Coronary artery (tissue), 2 donors: ENCODE measurements at regions not wholly inside any gene's neighbourhood (a gene's known extent, or its start where the extent isn't known, plus 50 kb on each side); places are given as distances from the start of the nearest gene placed in this dataset.
"Not testable (repeated sequence)": the region's sequence is repeated elsewhere in the genome, so short reads cannot be mapped to it uniquely, and the experiment has no call there.

ENCODE experiments used
- DNase-seq: peaks from one replicate; pipeline ENCODE4 v3.0.0-alpha.2; 2017; ENCODE audit warnings: low spot score
- H3K27ac ChIP-seq, 2 donors: fragments of 200-600 bp; sonication (generic); one replicate each; pipeline ENCODE4 v1.5.1; 2016 to 2019
- H3K4me3 ChIP-seq: fragments of 200-600 bp; sonication (generic); 2 replicates; pipeline ENCODE4 v1.5.1; 2016; ENCODE audit warnings: mild to moderate bottlenecking, moderate library complexity

DNA sequence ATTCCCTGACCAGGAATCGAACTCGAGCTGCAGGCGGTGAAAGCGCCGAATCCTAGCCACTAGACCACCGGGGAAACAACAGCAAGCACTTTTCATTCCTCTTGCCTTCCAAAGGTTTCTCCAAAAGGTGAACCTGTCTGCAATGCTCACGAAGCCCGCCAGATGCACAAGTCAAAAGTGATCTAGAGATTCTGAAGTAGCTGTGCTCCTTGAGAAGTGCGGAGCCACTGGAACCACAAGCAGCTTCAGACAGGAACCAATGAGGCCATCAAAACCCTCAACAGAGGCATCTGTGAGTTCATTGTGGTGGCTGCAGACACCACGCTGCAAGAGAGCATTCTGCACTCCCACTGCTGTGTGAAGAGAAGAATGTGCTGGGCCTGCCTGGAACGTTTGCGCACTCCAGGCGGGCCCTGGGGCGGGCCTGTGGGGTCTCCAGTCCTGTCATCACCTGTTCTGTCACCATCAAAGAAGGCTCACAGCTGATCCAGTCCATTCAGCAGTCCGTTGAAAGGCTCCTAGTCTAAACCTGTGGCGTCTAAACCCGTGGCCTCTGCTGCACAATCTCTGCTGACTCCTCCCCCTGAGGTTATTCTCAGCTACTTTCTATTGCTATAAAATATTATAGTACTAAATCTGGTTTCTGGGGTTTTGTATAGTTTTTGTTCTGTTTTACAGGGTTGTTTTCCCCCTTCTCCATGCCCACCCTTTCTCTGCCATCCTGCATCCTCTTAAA lies 89.5 kb upstream of the FCGR1A start:
- H3K27ac ChIP-seq, H3K4me3 ChIP-seq, DNase-seq: not testable (repeated sequence)

DNA sequence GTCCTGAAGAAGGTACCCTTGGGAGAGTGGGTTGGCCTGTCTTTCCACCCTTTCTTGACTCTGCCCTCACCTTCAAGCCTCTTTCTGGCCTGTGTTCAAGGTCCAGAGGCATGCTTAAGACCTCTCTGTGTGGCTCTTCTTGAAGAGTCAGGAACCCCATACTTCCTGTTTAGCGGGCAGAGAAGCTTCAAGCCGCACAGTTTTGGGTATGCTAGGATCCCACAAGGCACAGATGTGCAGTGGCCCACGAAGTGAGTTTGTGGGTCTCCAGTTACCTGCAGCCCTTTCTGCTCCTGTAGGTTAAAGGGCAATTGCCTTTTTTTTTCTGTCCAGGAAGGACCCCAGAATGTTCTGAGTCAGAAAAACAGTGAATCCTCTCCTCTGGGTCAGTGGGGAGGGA lies 87.4 kb upstream of the FCGR1A start:
- not testable (repeated sequence) for DNase-seq, H3K4me3 ChIP-seq, H3K27ac ChIP-seq

DNA sequence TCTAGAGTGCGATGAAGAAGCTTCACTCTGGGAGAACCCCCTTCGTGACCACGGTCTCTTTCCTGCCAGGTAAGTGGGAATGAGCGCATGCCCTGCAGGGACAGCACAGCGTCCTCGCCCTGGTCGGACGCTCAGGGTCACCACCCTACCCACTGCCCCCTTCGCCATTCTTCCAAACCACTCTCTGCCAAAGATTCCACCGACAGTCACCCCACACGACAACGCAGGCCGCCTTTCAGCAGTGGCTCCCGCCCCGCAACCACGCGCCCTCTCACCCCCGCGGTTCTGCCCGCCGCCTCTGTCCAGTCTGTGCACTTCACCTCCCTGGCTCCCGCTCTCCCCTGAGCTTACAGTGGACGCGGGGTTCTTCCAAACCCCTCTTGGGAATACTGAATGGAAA lies 82.3 kb upstream of the FCGR1A start:
- DNase-seq, H3K4me3 ChIP-seq, H3K27ac ChIP-seq: not testable (repeated sequence)

DNA sequence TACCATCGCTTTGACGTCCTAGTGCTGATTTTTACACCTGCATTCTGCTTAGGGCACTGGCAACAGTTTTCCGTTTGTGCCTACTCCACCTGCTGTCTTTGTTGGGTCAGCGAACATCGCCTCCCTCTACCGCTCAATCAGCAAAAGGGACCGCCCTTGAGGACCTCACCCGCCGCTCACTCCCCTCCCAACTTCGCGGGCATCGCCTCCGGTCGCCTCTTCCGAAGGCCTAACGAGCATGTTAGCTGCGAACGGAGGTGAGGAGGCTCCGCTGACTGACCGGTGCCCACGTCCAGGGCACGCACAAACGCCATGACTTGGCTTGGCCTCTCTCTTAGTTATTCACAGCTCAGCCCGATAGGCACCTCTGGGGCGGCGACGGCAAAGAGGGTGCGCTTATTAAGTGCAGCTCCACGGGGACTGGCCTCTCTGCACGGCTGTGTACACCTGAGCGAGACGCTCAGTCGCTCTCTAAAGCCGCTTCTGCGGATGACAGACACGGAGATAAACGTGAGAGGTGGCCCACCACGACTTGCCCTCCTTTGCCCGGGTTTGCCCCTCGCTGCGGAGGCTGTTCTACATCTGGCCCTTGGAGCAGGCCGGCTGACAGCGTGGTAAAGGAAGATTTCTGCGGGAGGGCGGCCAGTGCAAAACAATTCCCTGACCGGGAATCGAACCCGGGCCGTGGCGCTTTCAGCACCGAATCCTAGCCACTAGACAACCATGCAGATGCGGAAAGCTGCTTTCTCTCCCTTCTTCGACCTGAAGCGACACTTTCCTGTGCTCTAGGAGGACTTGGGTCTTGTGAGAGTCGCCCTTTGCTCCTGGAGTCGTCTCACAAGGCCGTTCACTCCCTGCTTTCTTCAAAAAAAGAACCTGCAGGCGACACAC lies 81.6 kb upstream of the FCGR1A start:
- H3K4me3 ChIP-seq, DNase-seq, H3K27ac ChIP-seq: not testable (repeated sequence)

DNA sequence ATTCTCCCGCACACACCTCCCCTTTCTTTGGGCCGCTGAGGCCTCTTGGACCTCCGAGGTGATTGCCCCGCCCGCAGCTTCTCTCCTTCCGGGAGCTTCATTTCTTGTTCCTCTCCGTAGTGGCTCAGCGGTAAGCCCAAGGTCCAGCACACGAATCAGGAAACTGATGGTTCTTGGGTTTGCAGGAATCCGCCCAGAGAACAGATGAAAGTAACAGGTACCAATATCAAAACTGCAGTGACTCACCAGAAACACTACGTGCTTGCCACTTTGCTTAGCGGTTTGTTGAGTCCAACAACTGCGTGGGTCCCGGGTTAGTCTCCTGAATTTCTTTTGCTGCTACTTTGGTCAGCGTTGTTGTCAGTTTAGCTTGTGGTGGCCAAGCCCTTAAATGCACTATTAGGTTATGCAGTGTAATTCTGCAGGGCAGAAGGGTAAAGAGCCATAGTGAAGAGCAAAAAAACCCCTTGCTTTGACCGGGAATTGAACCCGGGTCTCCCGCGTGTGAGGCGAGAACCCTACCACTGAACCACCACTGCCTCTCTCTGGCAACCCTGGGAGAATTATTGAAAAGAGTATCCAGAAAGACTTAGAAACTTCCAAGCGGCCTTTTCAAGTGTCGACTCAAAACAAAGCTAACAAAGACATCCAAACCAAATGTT lies 74.2 kb upstream of the FCGR1A start:
- not testable (repeated sequence) for DNase-seq, H3K4me3 ChIP-seq, H3K27ac ChIP-seq

DNA sequence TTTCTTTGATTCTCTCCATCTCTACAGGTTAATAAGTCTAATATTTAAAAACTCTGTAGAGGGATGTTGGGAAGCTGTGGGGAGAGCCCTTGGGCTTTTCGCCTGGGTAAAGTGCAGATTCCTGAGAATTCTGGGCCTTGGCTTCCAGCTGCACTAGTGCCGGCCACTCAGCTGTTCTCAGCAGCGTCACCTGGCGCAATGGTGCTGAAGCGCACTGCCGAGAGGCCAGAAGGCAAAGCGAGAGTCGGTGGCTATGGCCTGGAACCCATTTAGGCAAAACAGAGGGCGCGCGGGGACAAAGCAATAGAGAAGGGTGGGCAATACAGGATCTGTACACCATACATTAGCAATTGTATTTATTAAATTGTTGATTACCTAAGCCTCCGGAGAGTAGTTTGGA lies 70.8 kb upstream of the FCGR1A start:
- H3K4me3 ChIP-seq, DNase-seq, H3K27ac ChIP-seq: not testable (repeated sequence)

DNA sequence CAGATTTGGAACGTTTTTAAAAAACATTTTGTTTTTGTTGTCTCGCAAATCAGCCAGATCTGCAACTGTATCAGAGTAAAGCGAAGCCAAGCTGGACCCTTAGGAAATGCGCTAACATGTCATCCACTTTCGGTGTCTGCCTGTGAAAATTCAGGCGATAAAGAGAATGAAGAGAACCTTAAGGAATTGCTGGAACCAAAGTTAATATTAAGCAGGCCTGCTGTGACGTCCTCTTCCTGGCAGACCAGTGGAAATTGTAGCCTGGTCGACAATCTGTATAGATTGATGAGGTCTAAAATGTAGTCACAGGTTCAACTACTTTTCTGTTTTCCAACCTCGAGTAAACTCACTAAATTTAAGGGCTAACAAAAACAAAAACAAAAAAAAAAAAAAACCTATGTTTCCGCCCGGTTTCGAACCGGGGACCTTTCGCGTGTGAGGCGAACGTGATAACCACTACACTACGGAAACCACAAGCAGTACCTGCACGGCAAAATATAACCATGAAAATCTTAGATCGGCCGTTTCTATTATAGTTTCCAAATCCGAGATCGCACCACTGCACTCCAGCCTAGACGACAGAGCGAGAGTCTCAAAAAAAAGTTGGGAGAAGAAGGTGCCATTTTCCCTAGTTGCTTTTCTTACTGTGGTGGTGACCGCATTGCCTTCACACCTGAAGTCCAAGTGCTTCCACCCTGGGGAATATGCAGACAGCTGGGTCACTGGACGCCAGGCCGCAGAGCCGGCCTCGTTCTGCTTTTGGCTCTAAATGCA lies 70.2 kb upstream of the FCGR1A start:
- not testable (repeated sequence) for H3K27ac ChIP-seq, H3K4me3 ChIP-seq, DNase-seq

DNA sequence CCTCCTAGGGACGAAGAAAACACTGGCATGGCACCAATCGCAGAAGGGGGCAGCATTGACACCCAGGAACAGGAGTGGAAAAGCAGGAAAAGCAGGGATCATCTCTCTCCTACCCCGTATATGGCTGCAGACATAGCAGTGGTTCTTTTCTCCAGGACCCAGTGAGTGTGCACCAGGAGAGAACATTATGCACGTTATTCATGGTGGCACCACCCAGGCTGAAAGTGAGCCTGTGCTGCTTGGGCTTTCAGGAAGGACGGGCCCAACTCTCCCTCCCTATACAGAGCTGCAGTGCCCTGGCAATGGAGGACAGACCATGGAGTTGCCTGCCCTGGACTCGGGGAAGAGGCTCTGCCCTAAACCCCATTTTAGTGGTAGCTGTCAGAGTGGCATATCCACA lies 69.0 kb upstream of the FCGR1A start:
- H3K27ac ChIP-seq, DNase-seq: not testable (repeated sequence)

DNA sequence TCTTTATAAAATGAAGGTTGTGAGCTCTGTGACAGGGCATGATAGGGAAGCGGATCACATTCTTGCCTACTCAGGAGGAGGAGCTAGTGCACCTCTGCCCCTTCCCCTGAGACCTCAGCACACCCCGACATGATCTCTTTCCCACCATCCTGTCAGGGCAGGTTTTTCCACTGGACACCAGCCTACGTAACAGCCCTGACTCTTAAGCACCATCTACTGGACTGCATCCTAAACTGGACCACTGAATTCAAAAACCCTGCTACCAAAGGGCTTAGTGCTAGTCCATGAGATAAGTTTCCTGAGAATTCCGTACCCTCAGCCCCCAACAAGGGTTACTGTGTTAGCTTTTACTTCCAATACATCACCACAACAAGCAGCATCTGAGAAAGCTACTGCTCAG lies 68.5 kb upstream of the FCGR1A start:
- H3K4me3 ChIP-seq, H3K27ac ChIP-seq, DNase-seq: not testable (repeated sequence)

More for the DNA sequence above, 69.0 kb upstream of the FCGR1A start:
- H3K4me3 ChIP-seq = not testable (repeated sequence)

DNA sequence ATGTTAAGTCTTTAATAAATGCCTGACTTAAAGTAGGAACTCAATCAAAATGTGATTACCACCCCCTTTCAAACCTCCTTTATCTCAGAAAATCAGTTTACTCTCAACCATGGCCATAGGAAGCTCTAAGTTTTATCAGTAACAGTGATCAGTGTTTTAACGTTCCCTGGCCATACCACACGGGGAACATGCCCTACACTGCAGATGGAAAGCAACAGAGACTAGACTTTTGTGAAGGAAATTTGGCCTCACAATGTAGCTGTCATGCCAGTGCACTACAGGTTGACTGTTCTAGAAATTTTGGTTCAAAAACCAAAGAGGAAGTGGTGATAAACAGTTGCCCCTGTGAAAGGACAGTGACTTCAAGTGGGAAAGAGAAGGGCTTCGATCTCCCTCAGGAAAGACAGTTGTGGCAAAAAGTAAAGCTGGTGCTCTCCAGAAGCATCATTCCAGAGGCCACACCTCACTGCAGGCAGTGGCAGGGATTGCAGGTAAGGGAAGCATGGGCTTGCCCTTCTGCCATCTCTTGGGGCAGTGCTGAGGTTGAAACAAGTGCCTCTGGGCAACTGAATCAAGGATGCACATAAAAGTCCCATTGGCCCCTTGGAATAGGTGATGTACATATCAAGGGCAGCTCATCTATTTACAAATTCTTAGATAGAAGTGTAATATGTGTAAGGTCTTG lies 57.7 kb upstream of the FCGR1A start:
- DNase-seq, H3K27ac ChIP-seq, H3K4me3 ChIP-seq: not testable (repeated sequence)

DNA sequence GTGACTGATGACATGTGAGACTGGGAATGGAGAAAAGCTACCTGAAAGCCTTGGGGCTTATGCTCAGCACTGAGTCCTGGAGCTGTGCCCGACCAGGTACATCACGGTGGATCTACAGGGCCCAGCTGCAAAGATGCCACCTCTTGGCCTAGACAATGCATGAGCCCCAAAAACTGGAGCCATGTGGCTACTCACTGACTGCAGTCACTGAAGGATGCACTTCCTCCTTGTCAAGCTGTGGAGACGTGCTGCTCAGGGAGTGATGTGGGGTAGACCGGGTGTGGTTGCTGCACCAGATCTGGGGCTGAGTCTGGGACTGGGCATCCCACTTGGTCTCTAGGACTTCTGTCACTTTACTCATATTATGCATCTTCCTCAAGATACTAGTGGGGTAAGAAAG lies 55.8 kb upstream of the FCGR1A start:
- H3K27ac ChIP-seq, H3K4me3 ChIP-seq, DNase-seq: not testable (repeated sequence)

DNA sequence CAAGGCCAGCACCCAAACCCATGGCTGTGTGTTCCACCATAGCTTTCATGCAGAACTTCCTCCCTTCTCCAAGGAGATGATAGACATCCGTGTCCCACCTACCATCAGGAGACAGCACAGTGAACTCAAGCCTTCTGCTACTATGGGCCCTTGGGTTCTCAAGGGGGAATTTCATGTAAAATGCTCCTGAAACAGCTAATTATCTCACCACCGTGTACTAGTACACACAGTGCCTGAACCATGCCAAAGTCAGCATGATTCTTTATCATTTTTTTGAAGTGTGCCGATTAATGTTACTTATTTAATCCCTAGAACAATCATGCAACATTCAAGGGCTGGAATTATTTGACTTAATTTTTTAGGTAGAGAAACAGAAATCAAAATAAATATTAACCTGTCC lies 53.9 kb upstream of the FCGR1A start:
- not testable (repeated sequence) for H3K27ac ChIP-seq, DNase-seq

More for the DNA sequence above, 53.9 kb upstream of the FCGR1A start:
- not testable (repeated sequence) for H3K4me3 ChIP-seq
